ENCODE measurements at regions not wholly inside any gene's neighbourhood (a gene's known extent, or its start where the extent isn't known, plus 50 kb on each side); places are given as distances from the start of the nearest gene placed in this dataset.

- no peak for ATAC-seq
These were observed 221.6 kb downstream of the NR4A2 start for GRCh38 chr2:156110890-156111289.

GRCh38 chr2:156099382-156099781 is 233.1 kb downstream of the NR4A2 start:
- Histone ChIP-seq H3K36me3 (no peaks in the 10 kb centered on the region), H3K9me3 (no peaks in the 10 kb centered on the region), H3K4me3 (no peak overlapping the region), H3K27ac (no peak overlapping the region), H3K4me1 (no peaks in the 10 kb centered on the region), H3K27me3 (no peaks in the 10 kb centered on the region)
- TF ChIP-seq EP300 (IDR thresholded peaks at IDR 0.05) (no peak), POLR2AphosphoS5 (IDR thresholded peaks at IDR 0.05) (no peak), CTCF (IDR thresholded peaks at IDR 0.05) (no peak), POLR2A (IDR thresholded peaks at IDR 0.05) (no peak)
- ATAC-seq = no peak
- 89 to 100% methylated on average over 1 of the region's 1 CpG for WGBS, 2 donors (ENCODE audit: low coverage in 1 of 2)

More at GRCh38 chr2:156110890-156111289, 221.6 kb downstream of the NR4A2 start:
- 82% methylated on average over 2 of the region's 2 CpGs; no CpG with 5 or more reads in 1 of the 2 donors for WGBS, 2 donors (ENCODE audit: low coverage in 1 of 2)
- Histone ChIP-seq H3K36me3 (no peaks in the 10 kb centered on the region), H3K27ac (no peak overlapping the region), H3K27me3 (no peaks in the 10 kb centered on the region), H3K4me3 (no peak overlapping the region), H3K4me1 (no peaks in the 10 kb centered on the region), H3K9me3 (no peaks in the 10 kb centered on the region)
- TF ChIP-seq EP300 (IDR thresholded peaks at IDR 0.05) = no peak
- no peak for TF ChIP-seq POLR2AphosphoS5 (IDR thresholded peaks at IDR 0.05)
- no peak for TF ChIP-seq POLR2A (IDR thresholded peaks at IDR 0.05)
- no peak for TF ChIP-seq CTCF (IDR thresholded peaks at IDR 0.05)

- Histone ChIP-seq H3K27me3 (no peaks in the 10 kb centered on the region), H3K4me1 (no peaks in the 10 kb centered on the region), H3K27ac (no peak overlapping the region), H3K9me3 (no peaks in the 10 kb centered on the region), H3K4me3 (no peak overlapping the region), H3K36me3 (no peaks in the 10 kb centered on the region)
- ATAC-seq = no peak
- no peak for TF ChIP-seq CTCF (IDR thresholded peaks at IDR 0.05)
- TF ChIP-seq EP300 (IDR thresholded peaks at IDR 0.05) = no peak
- TF ChIP-seq POLR2AphosphoS5 (IDR thresholded peaks at IDR 0.05) = no peak
- no peak for TF ChIP-seq POLR2A (IDR thresholded peaks at IDR 0.05)
- 72% methylated on average over 2 of the region's 2 CpGs; no CpG with 5 or more reads in 1 of the 2 donors for WGBS, 2 donors (ENCODE audit: low coverage in 1 of 2)
These were observed 234.0 kb downstream of the NR4A2 start for GRCh38 chr2:156098506-156098905.

- Histone ChIP-seq H3K36me3 (no peaks in the 10 kb centered on the region), H3K4me3 (no peak overlapping the region), H3K27ac (no peak overlapping the region), H3K27me3 (no peaks in the 10 kb centered on the region), H3K9me3 (no peaks in the 10 kb centered on the region), H3K4me1 (no peaks in the 10 kb centered on the region)
- ATAC-seq = no peak
- 71 to 74% methylated on average over 4 to 5 of the region's 5 CpGs for WGBS, 2 donors (ENCODE audit: low coverage in 1 of 2)
- TF ChIP-seq CTCF (IDR thresholded peaks at IDR 0.05) (no peak), POLR2A (IDR thresholded peaks at IDR 0.05) (no peak), EP300 (IDR thresholded peaks at IDR 0.05) (no peak), POLR2AphosphoS5 (IDR thresholded peaks at IDR 0.05) (no peak)
These were observed 243.9 kb downstream of the NR4A2 start for GRCh38 chr2:156088587-156088986.

GRCh38 chr2:156087875-156088274 is 244.6 kb downstream of the NR4A2 start:
- Histone ChIP-seq H3K9me3 (no peaks in the 10 kb centered on the region), H3K4me3 (no peak overlapping the region), H3K36me3 (no peaks in the 10 kb centered on the region), H3K27ac (no peak overlapping the region), H3K27me3 (no peaks in the 10 kb centered on the region), H3K4me1 (no peaks in the 10 kb centered on the region)
- TF ChIP-seq CTCF (IDR thresholded peaks at IDR 0.05) (no peak), POLR2AphosphoS5 (IDR thresholded peaks at IDR 0.05) (no peak), EP300 (IDR thresholded peaks at IDR 0.05) (no peak), POLR2A (IDR thresholded peaks at IDR 0.05) (no peak)
- ATAC-seq = no peak
- WGBS, 2 donors (ENCODE audit: low coverage in 1 of 2) = 49 to 72% methylated on average over 2 of the region's 2 CpGs

Data from gastroesophageal sphincter (tissue), 4 donors.